ENCODE measurements at regions not wholly inside any gene's neighbourhood (a gene's known extent, or its start where the extent isn't known, plus 50 kb on each side); places are given as distances from the start of the nearest gene placed in this dataset.

- TF ChIP-seq EZH2 (IDR thresholded peaks at IDR 0.05; ENCODE audit: borderline replicate concordance, insufficient read depth, low read depth, low read length, poor library complexity, severe bottlenecking) (no peak), CTCF (IDR thresholded peaks at IDR 0.05) (no peak)
- no peak overlapping the region for H3K4me3 Mint-ChIP-seq
- H3K27me3 ChIP-seq (replicated peaks in 1 of 4; ENCODE audit: control extremely low read depth in 1 of 4, control insufficient read depth in 3 of 4, insufficient read depth in 4 of 4, low read length in 3 of 4): no peaks in the 10 kb centered on the region
- H3K9me3 Mint-ChIP-seq (ENCODE audit: insufficient read depth): peaks cover 4% of the 10 kb centered on the region
- no peaks in the 10 kb centered on the region for H3K36me3 ChIP-seq (replicated peaks in 1 of 2; ENCODE audit: control extremely low read depth in 1 of 2, control insufficient read depth in 1 of 2, extremely low read depth in 1 of 2, insufficient read depth in 2 of 2, low read length in 1 of 2)
- DNase-seq: no peak
- H3K4me2 ChIP-seq (replicated peaks; ENCODE audit: low read depth, low read length, poor library complexity, severe bottlenecking): no peak overlapping the region
- peaks cover 0 to 15% (median 0%) of the 10 kb centered on the region in 3 donors for H3K9me3 ChIP-seq (ENCODE audit: control extremely low read depth in 1 of 3, control insufficient read depth in 2 of 3, insufficient read depth in 1 of 3, low read length in 2 of 3)
- no peaks in the 10 kb centered on the region for H3K27me3 Mint-ChIP-seq
- no peaks in the 10 kb centered on the region for H4K20me1 ChIP-seq (ENCODE audit: control insufficient read depth, insufficient read depth, low read length, poor library complexity, severe bottlenecking)
- H3K9ac ChIP-seq (ENCODE audit: low read length): no peak overlapping the region
- H3K27ac Mint-ChIP-seq: no peak overlapping the region
- H2AFZ ChIP-seq (ENCODE audit: insufficient read depth, low read depth, low read length, poor library complexity, severe bottlenecking): no peak overlapping the region
- no peak overlapping the region for H3K27ac ChIP-seq (ENCODE audit: low read length in 2 of 2)
- POLR2A ChIA-PET: no interaction called here
- CTCF ChIA-PET: no interaction called here
- ATAC-seq (ENCODE audit: low read depth): no peak
- no peaks in the 10 kb centered on the region for H3K4me1 ChIP-seq (ENCODE audit: control insufficient read depth in 2 of 2, insufficient read depth in 2 of 2, low read length in 2 of 2)
- intact Hi-C loops (cut with micrococcal nuclease): no loop called here
- H3K79me2 ChIP-seq (ENCODE audit: control insufficient read depth, insufficient read depth, low read length): no peaks in the 10 kb centered on the region
- no peak overlapping the region for H3K4me3 ChIP-seq (ENCODE audit: control extremely low read depth in 1 of 5, extremely low read depth in 1 of 5, insufficient read depth in 1 of 5, low read depth in 2 of 5, low read length in 4 of 5)
- H3K4me1 Mint-ChIP-seq: no peaks in the 10 kb centered on the region
Measured at GRCh38 chr13:83825676-83826075, 56.6 kb downstream of the SLITRK1 start.

GRCh38 chr13:83824560-83824959 lies 57.7 kb downstream of the SLITRK1 start:
- ATAC-seq (ENCODE audit: low read depth): no peak
- intact Hi-C loops (cut with micrococcal nuclease): no loop called here
- Histone ChIP-seq H3K36me3 (replicated peaks in 1 of 2; ENCODE audit: control extremely low read depth in 1 of 2, control insufficient read depth in 1 of 2, extremely low read depth in 1 of 2, insufficient read depth in 2 of 2, low read length in 1 of 2) (no peaks in the 10 kb centered on the region), H3K79me2 (ENCODE audit: control insufficient read depth, insufficient read depth, low read length) (no peaks in the 10 kb centered on the region), H3K4me1 (ENCODE audit: control insufficient read depth in 2 of 2, insufficient read depth in 2 of 2, low read length in 2 of 2) (no peaks in the 10 kb centered on the region), H2AFZ (ENCODE audit: insufficient read depth, low read depth, low read length, poor library complexity, severe bottlenecking) (no peak overlapping the region), H3K9me3 (ENCODE audit: control extremely low read depth in 1 of 3, control insufficient read depth in 2 of 3, insufficient read depth in 1 of 3, low read length in 2 of 3) (peaks cover 0 to 15% (median 0%) of the 10 kb centered on the region in 3 donors), H3K27me3 (replicated peaks in 1 of 4; ENCODE audit: control extremely low read depth in 1 of 4, control insufficient read depth in 3 of 4, insufficient read depth in 4 of 4, low read length in 3 of 4) (no peaks in the 10 kb centered on the region), H3K4me3 (ENCODE audit: control extremely low read depth in 1 of 5, extremely low read depth in 1 of 5, insufficient read depth in 1 of 5, low read depth in 2 of 5, low read length in 4 of 5) (no peak overlapping the region), H3K27ac (ENCODE audit: low read length in 2 of 2) (no peak overlapping the region), H3K4me2 (replicated peaks; ENCODE audit: low read depth, low read length, poor library complexity, severe bottlenecking) (no peak overlapping the region), H4K20me1 (ENCODE audit: control insufficient read depth, insufficient read depth, low read length, poor library complexity, severe bottlenecking) (no peaks in the 10 kb centered on the region), H3K9ac (ENCODE audit: low read length) (no peak overlapping the region)
- no peak for TF ChIP-seq CTCF (IDR thresholded peaks at IDR 0.05)
- no peak for TF ChIP-seq EZH2 (IDR thresholded peaks at IDR 0.05; ENCODE audit: borderline replicate concordance, insufficient read depth, low read depth, low read length, poor library complexity, severe bottlenecking)
- no peaks in the 10 kb centered on the region for H3K27me3 Mint-ChIP-seq
- H3K27ac Mint-ChIP-seq: no peak overlapping the region
- WGBS (ENCODE audit: insufficient coverage): 91% methylated on average over 7 of the region's 8 CpGs
- H3K9me3 Mint-ChIP-seq (ENCODE audit: insufficient read depth): peaks cover 4% of the 10 kb centered on the region
- ChIA-PET POLR2A (no interaction called here), CTCF (no interaction called here)
- no peak for DNase-seq
- no peaks in the 10 kb centered on the region for H3K4me1 Mint-ChIP-seq
- no peak overlapping the region for H3K4me3 Mint-ChIP-seq
